ENCODE measurements at regions not wholly inside any gene's neighbourhood (a gene's known extent, or its start where the extent isn't known, plus 50 kb on each side); places are given as distances from the start of the nearest gene placed in this dataset.

DNA sequence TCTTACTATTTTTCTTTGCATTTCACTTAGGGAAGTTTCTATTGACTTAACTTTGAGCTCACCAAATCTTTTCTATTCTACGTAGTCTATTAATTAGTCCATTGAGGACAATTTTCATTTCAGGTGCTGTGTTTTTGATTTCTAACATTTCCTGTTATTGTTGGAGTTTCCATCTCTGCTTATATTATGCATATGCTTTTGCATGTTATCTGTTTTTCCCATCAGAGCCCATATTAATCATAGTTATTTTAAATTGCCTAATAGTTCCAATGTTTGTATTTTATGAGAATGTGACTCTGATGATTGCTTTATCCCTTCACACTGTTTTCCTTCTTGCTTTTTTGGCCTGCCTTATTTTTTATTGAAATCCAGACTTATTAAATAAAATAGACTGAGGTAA, 414.5 kb upstream of the OPRM1 start:
- ATAC-seq = no peak

DNA sequence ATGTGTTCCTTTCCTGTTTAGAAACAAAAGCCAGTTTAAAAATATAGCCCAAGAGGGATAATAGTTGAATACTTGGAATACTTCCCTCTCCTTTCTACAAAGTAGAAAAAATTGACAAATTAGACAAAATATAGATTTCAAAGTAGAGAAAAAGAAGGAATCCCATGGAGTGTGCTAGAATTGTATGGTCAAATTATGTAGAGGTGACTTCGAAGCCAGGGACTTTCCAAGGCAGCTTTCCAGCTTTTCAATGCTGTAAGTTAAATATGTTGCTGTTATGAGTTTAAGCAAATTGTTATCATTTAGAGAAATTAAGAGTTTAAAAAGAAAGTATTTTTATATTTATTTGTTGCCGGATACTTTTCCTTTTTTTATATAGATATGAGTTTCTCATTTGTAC, 415.5 kb upstream of the OPRM1 start:
- no peak for ATAC-seq

GRCh38 chr6:153621491-153621890, 417.5 kb upstream of the OPRM1 start:
- ATAC-seq = no peak

- ATAC-seq = no peak
Observed at GRCh38 chr6:153621070-153621469, 418.0 kb upstream of the OPRM1 start.

DNA sequence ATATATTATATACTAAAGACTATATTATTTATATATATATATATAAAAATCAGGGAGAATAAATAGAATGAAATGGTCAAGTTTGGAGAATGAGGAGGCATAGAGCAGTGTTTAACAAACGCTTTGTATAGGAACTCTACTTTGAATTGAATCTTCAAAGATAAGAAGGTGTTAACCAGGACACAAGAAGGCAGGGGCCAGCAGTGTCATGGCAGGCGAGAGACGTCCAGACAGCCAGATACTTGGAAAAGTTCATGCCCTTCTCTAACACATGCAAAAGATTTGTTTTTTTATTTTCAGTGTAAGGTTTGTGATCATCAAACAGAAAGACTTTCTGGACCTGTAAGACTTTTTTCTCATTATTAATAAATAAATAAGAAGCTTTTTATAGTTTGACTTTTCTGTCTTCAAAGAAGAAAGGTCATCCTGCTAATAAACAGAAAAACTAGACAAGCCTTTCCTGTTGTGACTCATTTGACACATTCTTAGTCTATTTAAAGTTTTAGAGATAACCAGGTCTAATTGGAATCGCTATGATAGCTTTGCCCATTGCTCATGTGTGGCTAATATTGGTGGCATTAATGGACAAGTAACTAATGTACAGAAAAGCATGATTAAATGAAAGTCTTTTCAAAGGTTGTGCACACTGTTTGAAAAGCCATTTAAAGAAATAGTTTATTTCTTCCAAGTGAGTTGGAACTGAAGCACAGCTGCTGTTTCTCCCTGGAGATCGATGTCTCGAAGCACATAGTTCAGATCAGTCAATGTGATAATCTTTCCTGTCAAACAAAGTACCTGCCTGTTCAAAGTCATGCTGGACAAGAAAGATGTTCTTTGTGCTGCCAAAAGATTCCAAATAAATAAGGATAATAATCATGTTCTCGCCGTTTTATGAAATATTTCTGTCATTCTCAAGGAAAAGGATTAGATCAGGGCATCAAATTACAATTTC, 420.4 kb upstream of the OPRM1 start:
- ATAC-seq = no peak

- ATAC-seq = no peak
Observed at GRCh38 chr6:153616506-153616905, 422.5 kb upstream of the OPRM1 start.

- no peak for ATAC-seq
Observed at GRCh38 chr6:153613719-153614455, 425.2 kb upstream of the OPRM1 start.

GRCh38 chr6:153602401-153602800, 436.6 kb upstream of the OPRM1 start:
- no peak for ATAC-seq

DNA sequence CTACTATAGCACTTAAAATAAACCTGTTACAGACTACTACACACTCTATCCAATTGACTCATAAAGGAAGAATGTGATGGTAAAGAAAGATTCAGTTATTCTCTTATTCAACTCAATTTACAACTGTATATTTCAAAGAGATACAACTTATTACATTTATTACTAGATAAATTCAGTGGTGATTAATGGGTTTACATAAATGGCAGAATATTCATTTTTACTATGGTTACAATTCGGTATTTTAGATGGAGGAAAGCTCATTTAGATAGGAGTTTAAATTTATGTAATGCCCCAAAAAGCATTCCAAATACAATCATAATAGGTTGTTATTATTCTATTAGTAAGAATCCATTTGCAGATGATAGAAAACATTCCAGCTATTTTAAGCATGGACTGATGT, 439.1 kb upstream of the OPRM1 start:
- no peak for ATAC-seq

- ATAC-seq = no peak
Observed at GRCh38 chr6:153595903-153596302, 443.1 kb upstream of the OPRM1 start.

DNA sequence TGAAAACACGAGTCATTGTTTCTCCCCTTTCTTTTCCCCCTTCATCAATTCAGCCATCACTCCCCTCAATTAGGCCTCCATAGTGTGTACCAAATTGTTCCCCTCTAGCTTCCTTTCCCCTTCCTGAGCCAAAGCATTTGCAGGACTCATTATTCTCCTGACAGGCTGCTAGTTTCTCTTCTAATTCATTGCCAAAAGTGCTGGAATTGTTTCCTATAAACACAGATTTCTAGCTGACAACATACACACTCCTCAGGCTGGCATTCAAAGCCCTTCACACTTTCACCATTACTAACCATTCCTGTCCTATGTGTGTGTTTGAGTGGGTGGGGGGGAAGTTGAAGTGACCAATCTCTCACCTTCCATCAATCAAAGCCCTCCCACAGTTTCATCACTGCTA, 444.2 kb upstream of the OPRM1 start:
- ATAC-seq = no peak

- no peak for ATAC-seq
Observed at GRCh38 chr6:153591159-153591558, 447.9 kb upstream of the OPRM1 start.

DNA sequence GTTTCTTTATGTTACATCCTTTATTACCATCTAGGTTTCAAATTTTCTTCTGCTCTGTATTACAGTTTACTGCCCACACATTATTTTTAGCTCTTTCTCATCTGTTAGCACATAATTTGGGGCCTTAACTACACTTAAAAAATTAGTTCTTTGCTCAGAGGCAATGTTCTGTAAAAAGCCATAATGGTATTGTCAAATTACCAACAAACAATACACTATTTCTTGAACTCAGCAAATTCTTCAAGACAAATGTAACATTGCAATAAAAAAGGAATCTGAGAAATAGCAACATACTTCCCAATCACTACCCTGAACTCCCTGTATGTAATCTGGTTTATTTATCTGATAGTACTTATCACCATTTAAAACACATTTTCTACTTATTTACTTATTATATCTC, 448.6 kb upstream of the OPRM1 start:
- no peak for ATAC-seq

DNA sequence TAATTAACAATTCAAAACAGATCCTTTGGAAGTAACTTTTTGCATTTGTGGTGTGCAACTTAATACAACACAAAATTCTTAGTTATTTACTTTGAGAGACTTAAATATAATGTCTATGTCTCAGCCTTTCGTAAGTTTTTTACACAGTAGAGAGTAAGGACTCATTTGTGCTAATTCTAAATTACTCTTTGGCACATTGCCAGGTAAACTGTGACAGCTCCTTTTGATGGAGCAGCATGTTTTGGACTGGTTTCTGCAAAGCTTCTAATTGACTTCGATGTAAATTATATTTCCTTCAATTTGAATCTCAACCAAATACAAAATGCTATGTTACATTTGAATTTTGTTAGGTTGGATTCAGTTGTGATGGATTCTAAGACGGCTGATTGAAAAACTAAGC, 450.7 kb upstream of the OPRM1 start:
- no peak for ATAC-seq

GRCh38 chr6:153583685-153584084, 452.6 kb upstream of the RGS17 start:
- no peak for ATAC-seq

- ATAC-seq = no peak
Observed at GRCh38 chr6:153580776-153581175, 449.7 kb upstream of the RGS17 start.

DNA sequence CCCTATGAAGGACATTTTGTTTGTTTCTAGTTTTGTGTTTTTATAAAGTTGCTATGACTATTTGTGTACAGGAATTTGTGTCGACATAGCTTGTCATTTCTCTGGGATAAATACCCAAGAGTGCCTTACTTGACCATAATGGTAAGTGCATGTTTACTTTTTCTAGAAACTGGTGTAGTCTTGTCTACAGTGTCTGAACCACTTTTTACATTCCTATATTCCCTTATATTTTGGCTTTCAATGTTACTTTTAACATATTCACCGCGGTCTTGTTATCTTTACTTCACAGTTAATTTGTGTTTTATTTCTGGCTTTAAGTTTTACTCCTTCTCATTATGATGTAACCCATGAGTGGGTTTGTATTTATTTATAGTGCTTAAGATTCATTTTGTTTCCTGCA, 444.4 kb upstream of the RGS17 start:
- ATAC-seq = no peak

DNA sequence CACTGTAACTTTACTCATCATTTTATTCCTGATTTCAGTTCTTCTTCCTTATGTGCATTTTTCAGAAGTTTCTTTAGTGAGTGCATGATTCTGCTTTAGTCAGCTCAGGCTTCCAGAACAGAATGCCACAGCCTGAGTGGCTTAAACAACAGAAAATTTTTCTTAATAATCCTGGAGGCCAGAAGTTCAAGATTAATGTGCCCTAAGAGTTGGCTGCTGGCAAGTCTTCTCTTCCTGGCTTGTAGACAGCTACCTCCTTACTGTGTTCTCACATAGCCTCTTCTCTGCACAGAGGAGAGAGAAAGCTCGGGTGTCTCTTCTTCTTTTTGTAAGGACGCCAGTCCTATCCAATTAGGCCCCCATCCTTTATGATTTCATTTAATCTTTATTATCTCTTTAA, 443.1 kb upstream of the RGS17 start:
- ATAC-seq = no peak

DNA sequence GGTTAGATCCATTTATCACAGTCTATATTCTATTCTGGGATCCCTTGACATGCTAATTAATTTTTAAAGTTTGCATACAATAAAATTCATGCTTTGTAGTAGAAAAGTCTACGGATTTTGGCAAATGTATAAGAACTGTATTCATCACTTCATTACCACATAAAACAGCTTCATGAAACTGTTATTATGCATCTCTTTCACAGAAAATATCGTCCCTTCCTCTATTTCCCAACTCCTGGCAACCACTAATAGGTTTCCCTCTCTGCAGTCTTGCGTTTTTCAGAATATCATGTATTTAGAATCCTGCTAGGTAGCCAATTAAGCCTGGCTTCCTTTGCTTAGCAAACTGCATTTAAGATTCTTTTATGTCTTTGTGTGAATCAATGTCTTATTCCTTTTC, 441.3 kb upstream of the RGS17 start:
- ATAC-seq = no peak

DNA sequence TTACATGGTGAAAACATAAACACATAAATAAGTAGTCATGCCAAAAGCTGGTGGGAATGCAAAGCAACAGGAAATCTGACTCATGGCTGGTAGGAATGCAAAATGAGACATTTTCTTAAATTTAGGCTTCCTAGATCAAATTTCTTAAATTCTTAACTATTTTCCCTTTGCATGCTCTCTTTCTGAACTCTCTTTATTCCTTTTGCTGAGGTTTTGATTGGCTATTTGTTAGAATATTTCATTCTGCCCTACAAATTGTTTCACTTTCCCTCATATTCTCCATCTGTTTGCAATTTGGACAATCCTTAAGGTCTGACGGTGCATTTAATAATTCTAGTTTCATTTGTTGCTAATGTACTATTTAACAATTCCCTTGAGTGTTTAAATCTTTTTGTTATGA, 437.5 kb upstream of the RGS17 start:
- ATAC-seq = no peak

DNA sequence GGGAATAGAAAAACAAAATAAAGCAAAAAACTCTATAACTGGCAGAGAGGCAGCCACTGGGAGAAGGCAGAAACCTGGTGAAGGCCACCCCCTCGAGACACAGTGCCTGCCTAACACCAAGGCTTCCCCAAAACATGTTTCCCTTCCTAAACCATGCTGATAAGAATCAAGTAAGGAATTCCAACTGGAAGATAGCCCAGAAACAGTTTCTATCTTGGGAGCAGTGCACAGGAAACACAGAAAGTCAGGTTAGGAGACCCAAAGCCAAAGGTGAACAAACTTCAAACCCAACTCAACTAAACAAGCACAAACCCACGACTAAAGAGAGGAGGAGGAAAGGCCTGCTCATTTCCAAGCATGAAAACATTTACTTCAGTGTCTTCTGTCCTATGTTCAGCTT, 433.7 kb upstream of the RGS17 start:
- ATAC-seq = no peak

- no peak for ATAC-seq
Observed at GRCh38 chr6:153563001-153563400, 431.9 kb upstream of the RGS17 start.

GRCh38 chr6:153553627-153554026, 422.5 kb upstream of the RGS17 start:
- no peak for ATAC-seq

DNA sequence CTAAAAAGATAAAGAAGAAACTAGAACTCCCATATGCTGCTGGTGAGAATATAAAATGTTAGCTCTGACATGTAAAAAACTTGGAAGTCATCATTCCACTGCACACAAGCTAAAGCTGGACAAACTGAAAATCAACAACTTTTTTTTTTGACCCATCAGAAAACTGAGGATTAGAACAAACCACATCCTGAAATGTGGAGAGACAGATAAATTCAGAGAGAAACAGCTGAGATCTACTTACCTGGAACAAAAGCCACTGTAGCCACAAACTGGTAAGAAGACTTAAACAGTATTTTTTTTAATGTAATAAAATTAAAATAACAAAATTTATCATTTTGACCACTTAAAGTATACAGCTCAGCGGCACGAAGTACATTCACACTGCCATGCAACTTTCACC, 408.5 kb upstream of the RGS17 start:
- ATAC-seq = no peak

All from activated CD4-positive, CD25-positive, alpha-beta regulatory T cell treated with anti-CD3 and anti-CD28 coated beads, Interleukin-2, amount 50 U/mL, for 24 hours (primary cell).